Lower lobe of right lung (tissue), 2 donors: ENCODE measurements at regions not wholly inside any gene's neighbourhood (a gene's known extent, or its start where the extent isn't known, plus 50 kb on each side); places are given as distances from the start of the nearest gene placed in this dataset.

Experiments used
- ATAC-seq, 2 donors: fragments of 200-7000 bp; cut with Tn5 transposase; one replicate each; pipeline ENCODE4 v1.9.1; 2020 to 2022; ENCODE audit warnings: mild to moderate bottlenecking in 2 of 2, moderate library complexity in 2 of 2
- DNase-seq: peaks from one replicate; pipeline ENCODE4 v3.0.0-alpha.2; 2020
- H3K27ac ChIP-seq: fragments of 200-600 bp; one replicate; pipeline ENCODE4 v1.8.0; 2022
- H3K27me3 ChIP-seq: fragments of 200-600 bp; one replicate; pipeline ENCODE4 v1.8.0; 2022; ENCODE audit warnings: low read depth
- H3K36me3 ChIP-seq: fragments of 200-600 bp; one replicate; pipeline ENCODE4 v1.8.0; 2022; ENCODE audit warnings: mild to moderate bottlenecking
- H3K4me1 ChIP-seq: fragments of 200-600 bp; one replicate; pipeline ENCODE4 v1.8.0; 2022
- H3K4me3 ChIP-seq: fragments of 200-600 bp; one replicate; pipeline ENCODE4 v1.8.0; 2022; ENCODE audit warnings: mild to moderate bottlenecking
- H3K9me3 ChIP-seq: fragments of 200-600 bp; one replicate; pipeline ENCODE4 v1.8.0; 2022
- intact Hi-C: fragments of 100-400 bp; cut with DNase I; formaldehyde crosslinking; loops from one replicate; pipeline ENCODE4 v1.11.0; 2022
- TF ChIP-seq, protein P1 (sequence below): fragments of 200-600 bp; IDR thresholded peaks from one replicate; pipeline ENCODE4 v1.8.0; 2022; ENCODE audit warnings: antibody characterized with exemption, mild to moderate bottlenecking
- donor health status: DM: no; HTN: yes; CAD: no; lungs with severe emphysema.

DNA sequence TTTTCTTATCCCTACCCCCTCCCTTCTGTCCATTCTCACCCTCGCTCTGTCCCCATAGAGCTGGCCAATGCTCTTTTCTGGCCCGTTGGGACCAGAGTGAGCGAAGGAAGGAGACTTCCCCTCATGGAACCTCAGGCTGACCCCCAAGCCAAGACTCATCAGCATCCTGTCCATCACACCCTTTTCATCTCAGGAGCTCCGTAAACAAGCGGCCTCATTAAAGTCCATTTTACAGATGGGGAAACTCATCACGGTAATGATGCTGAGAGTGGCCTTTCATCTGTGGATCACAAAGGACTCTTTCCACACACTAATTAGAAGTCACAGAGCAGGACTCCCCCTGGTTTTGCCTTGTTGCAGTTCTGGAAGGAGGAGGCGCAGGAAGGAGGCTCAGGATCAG is 67.4 kb upstream of the SLC34A2 start:
- no peak for ATAC-seq
- TF ChIP-seq, protein P1, sequence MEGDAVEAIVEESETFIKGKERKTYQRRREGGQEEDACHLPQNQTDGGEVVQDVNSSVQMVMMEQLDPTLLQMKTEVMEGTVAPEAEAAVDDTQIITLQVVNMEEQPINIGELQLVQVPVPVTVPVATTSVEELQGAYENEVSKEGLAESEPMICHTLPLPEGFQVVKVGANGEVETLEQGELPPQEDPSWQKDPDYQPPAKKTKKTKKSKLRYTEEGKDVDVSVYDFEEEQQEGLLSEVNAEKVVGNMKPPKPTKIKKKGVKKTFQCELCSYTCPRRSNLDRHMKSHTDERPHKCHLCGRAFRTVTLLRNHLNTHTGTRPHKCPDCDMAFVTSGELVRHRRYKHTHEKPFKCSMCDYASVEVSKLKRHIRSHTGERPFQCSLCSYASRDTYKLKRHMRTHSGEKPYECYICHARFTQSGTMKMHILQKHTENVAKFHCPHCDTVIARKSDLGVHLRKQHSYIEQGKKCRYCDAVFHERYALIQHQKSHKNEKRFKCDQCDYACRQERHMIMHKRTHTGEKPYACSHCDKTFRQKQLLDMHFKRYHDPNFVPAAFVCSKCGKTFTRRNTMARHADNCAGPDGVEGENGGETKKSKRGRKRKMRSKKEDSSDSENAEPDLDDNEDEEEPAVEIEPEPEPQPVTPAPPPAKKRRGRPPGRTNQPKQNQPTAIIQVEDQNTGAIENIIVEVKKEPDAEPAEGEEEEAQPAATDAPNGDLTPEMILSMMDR: no peak

DNA sequence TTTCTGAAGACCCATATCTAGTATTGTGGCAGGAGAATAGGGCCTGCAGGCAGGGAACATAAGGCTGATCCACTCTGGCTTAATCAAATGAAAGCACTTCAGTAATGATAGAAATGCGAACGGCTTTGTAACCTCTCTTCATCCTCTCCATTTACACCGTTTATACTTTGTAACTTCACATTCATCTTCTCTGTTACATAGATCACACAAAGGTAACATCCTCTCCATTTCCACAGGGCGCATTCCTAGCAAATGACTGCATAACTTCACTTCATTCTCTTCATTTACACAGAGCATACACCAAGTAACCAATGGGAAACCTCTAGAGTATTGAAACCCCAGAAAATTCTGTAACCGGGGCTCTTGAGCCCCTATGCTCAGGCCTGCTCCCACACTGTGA is 65.5 kb upstream of the SLC34A2 start:
- H3K27me3 ChIP-seq: no peaks in the 10 kb centered on the region
- ATAC-seq (no peak), DNase-seq (no peak)
- TF ChIP-seq, protein P1: no peak
- intact Hi-C loops: no loop called here
- no peak overlapping the region for H3K4me3 ChIP-seq
- H3K36me3 ChIP-seq: no peaks in the 10 kb centered on the region
- H3K27ac ChIP-seq: no peak overlapping the region
- H3K4me1 ChIP-seq: no peaks in the 10 kb centered on the region
- H3K9me3 ChIP-seq: no peaks in the 10 kb centered on the region

More for the DNA sequence above, 67.4 kb upstream of the SLC34A2 start:
- Histone ChIP-seq H3K9me3 (no peaks in the 10 kb centered on the region), H3K27ac (no peak overlapping the region), H3K27me3 (no peaks in the 10 kb centered on the region), H3K4me1 (no peaks in the 10 kb centered on the region), H3K36me3 (no peaks in the 10 kb centered on the region), H3K4me3 (no peak overlapping the region)
- intact Hi-C loops: no loop called here
- no peak for DNase-seq

DNA sequence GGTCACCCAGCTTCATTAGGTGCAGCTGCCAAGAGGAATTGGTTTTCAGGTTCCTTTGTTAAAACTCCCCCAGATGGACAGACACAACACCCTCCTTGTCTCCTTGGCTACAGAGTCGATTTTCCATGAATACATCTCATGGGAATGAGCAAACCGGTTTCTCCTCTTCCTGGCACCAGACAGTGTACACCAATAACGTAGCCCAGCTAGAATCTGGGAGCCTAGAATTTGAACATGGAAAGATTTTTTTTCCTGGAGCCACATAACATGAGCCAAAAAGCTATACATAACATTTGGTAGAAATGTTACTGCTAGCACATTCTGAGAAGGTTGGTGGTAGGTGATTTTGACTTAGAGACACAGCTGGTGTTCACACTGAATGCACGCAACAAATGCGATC is 62.9 kb upstream of the SLC34A2 start:
- Histone ChIP-seq H3K4me1 (no peaks in the 10 kb centered on the region), H3K27me3 (no peaks in the 10 kb centered on the region), H3K27ac (no peak overlapping the region), H3K36me3 (no peaks in the 10 kb centered on the region), H3K4me3 (no peak overlapping the region), H3K9me3 (no peaks in the 10 kb centered on the region)
- no peak for ATAC-seq
- TF ChIP-seq, protein P1: no peak
- intact Hi-C loops: no loop called here
- no peak for DNase-seq
